Psoas muscle (tissue), 7 donors: ENCODE measurements at regions not wholly inside any gene's neighbourhood (a gene's known extent, or its start where the extent isn't known, plus 50 kb on each side); places are given as distances from the start of the nearest gene placed in this dataset.

ENCODE experiments used
- ATAC-seq, 4 donors: fragments of 200-7000 bp; cut with Tn5 transposase; one replicate each; pipeline ENCODE4 v1.9.1; 2020; ENCODE audit warnings: moderate library complexity in 3 of 4, mild to moderate bottlenecking in 2 of 4
- DNase-seq, 2 donors: peaks; one replicate each; pipeline ENCODE4 v3.0.0-alpha.2; 2020
- H3K27ac ChIP-seq: fragments of 200-600 bp; one replicate; pipeline ENCODE4 v1.8.0; 2022
- H3K27me3 ChIP-seq, 3 donors: fragments of 200-600 bp in 1 of 3; one replicate each; pipeline versions ENCODE4 v1.6.1 to v1.8.0; 2013 to 2022; ENCODE audit warnings: low read length in 2 of 3, mild to moderate bottlenecking in 2 of 3, moderate library complexity in 1 of 3; ENCODE audit not compliant: insufficient read depth in 3 of 3
- H3K36me3 ChIP-seq, 2 donors: fragments of 200-600 bp in 1 of 2; one replicate each; pipeline versions ENCODE4 v1.6.1 to v1.8.0; 2013 to 2022; ENCODE audit warnings: low read depth in 1 of 2, mild to moderate bottlenecking in 1 of 2, moderate library complexity in 1 of 2; ENCODE audit not compliant: insufficient read depth in 1 of 2
- H3K4me1 ChIP-seq: fragments of 200-600 bp; one replicate; pipeline ENCODE4 v1.8.0; 2022
- H3K4me3 ChIP-seq: fragments of 200-600 bp; one replicate; pipeline ENCODE4 v1.8.0; 2022; ENCODE audit warnings: mild to moderate bottlenecking
- H3K9me3 ChIP-seq: fragments of 200-600 bp; one replicate; pipeline ENCODE4 v1.8.0; 2022
- CTCF ChIP-seq: fragments of 200-600 bp; IDR thresholded peaks from one replicate; pipeline ENCODE4 v1.8.0; 2022; ENCODE audit warnings: antibody characterized with exemption
- WGBS, 3 donors: extraction: QIAGEN DNeasy Blood & Tissue Kit; methylation state at CpG; one replicate each; pipeline versions ENCODE4 v1.1.6 to v1.1.7; 2013; 5-methylcytosine and 5-hydroxymethylcytosine counted together
- intact Hi-C, 2 donors: fragments of 100-400 bp; cut with DNase I; formaldehyde crosslinking; loops; one replicate each; pipeline versions ENCODE4 v1.11.0 to v1.14.2; 2022
- donor health status: healthy with polysubstance abuse.
- donor health status: DM: no; HTN: no; CAD: no; lungs with moderate emphysema.
- donor health status: Bipolar disorder and iron deficiency.
- donor health status: healthy.
- donor health status: DM: yes; HTN: yes; CAD: no.
- donor health status: DM: no; HTN: no; CAD: no.
- donor health status: DM: yes; HTN: yes; CAD: no.

DNA sequence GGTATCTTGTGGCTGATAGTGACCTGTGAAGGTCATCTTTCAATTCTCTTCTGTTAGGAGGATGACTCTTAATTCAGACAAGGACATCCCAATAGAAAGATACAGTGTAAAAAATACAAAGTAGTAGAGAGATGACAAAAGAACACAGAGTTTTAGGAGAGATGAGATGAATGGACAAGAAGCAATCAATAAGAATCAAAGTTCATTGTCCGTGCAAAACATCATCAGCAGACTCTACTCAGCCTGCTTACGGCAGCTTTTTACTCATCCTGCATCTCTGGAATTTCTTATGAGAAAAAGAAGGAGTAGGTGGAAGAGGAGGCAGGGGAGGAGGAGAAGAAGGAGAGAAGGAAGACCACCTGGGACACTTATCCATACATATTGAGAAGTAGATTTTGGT is 2131.7 kb downstream of the ARAP2 start:
- no peaks in the 10 kb centered on the region for H3K27me3 ChIP-seq
- DNase-seq (no peak), ATAC-seq (no peak)
- intact Hi-C loops, result no loop called here
- no peak overlapping the region for H3K27ac ChIP-seq
- WGBS, 3 donors, result 88 to 98% (median 91%) methylated on average over 2 of the region's 2 CpGs
- H3K4me1 ChIP-seq, result no peaks in the 10 kb centered on the region
- no peak for TF ChIP-seq CTCF
- no peaks in the 10 kb centered on the region for H3K9me3 ChIP-seq
- no peaks in the 10 kb centered on the region for H3K36me3 ChIP-seq
- no peak overlapping the region for H3K4me3 ChIP-seq

DNA sequence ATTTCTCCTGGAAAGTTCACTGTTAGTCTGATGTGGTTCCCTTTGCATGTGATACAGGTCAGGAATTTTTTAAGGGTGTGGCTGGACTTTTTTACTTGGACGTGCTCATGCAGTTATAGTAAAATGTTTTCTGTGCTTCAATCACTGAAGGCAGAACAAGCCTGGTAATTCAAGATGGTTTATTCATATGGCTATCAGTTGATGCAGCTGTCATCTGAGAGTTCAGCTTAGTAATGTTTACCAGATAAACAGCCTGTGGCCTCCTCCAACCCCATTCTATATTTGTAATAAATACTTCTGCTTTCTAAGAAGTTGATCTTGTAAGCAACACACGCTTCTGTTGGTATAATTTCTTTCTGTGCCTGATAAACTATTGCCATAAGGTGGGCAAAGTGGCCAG is 2105.9 kb downstream of the ARAP2 start:
- no peak for TF ChIP-seq CTCF
- Histone ChIP-seq H3K4me1 (no peaks in the 10 kb centered on the region), H3K4me3 (no peak overlapping the region), H3K27ac (no peak overlapping the region), H3K27me3 (no peaks in the 10 kb centered on the region), H3K9me3 (no peaks in the 10 kb centered on the region), H3K36me3 (no peaks in the 10 kb centered on the region)
- ATAC-seq, result no peak
- WGBS, 3 donors, result 42 to 56% (median 49%) methylated on average over 2 of the region's 2 CpGs
- DNase-seq, result no peak
- intact Hi-C loops, result no loop called here

DNA sequence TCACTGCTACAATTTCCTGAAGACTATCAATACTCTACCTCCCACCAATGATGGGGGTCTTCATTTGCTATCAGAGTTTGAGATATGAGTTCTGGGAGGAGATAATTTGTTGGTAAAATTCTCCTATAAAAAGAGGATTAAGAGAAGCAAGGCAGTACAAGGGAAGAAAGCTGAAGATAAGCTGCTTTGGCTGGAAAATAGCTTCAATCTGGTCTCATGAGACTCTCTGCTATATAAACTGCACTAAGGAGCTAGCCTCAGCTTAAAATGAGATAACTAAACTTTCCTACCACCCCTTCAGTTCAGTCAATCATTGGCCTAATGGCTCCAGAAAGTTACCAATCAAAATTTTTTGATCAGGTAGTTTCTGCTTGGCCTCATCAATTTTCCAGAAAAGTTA is 2105.0 kb downstream of the ARAP2 start:
- intact Hi-C loops, result no loop called here
- H3K4me1 ChIP-seq, result no peaks in the 10 kb centered on the region
- DNase-seq (no peak), ATAC-seq (no peak)
- no peak overlapping the region for H3K27ac ChIP-seq
- no peak for TF ChIP-seq CTCF
- H3K27me3 ChIP-seq, result no peaks in the 10 kb centered on the region
- H3K36me3 ChIP-seq, result no peaks in the 10 kb centered on the region
- no peak overlapping the region for H3K4me3 ChIP-seq
- no peaks in the 10 kb centered on the region for H3K9me3 ChIP-seq

GRCh38 chr4:34148322-34148908 is 2095.9 kb downstream of the ARAP2 start:
- H3K4me1 ChIP-seq, result no peaks in the 10 kb centered on the region
- no peaks in the 10 kb centered on the region for H3K36me3 ChIP-seq
- no peak for DNase-seq
- H3K27ac ChIP-seq, result no peak overlapping the region
- 71 to 79% (median 79%) methylated on average over 2 of the region's 2 CpGs for WGBS, 3 donors
- TF ChIP-seq CTCF, result no peak
- no peak overlapping the region for H3K4me3 ChIP-seq
- intact Hi-C loops, result no loop called here
- H3K9me3 ChIP-seq, result no peaks in the 10 kb centered on the region
- no peaks in the 10 kb centered on the region for H3K27me3 ChIP-seq
- ATAC-seq, result no peak

DNA sequence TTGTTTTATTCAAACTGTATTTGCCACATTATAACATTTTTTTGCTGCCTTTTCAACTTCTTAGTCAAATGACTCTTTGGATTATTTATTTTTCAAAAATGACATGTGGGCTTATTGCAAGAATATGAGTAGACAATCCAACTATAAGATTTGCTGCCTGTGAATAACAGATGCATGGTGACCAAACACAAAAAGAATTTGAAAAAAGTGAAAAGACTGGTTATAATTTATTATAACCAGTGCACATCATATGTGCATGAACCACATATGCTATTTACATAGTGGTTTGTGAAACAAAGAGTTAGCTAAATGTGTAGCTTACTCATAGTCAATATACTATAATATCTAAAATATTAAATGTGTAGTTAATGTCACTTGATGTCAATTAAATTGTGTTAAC is 2086.8 kb downstream of the ARAP2 start:
- Histone ChIP-seq H3K27me3 (no peaks in the 10 kb centered on the region), H3K36me3 (no peaks in the 10 kb centered on the region), H3K9me3 (no peaks in the 10 kb centered on the region), H3K27ac (no peak overlapping the region), H3K4me1 (no peaks in the 10 kb centered on the region), H3K4me3 (no peak overlapping the region)
- no peak for TF ChIP-seq CTCF
- DNase-seq (no peak), ATAC-seq (no peak)
- intact Hi-C loops, result no loop called here
